ENCODE measurements at regions not wholly inside any gene's neighbourhood (a gene's known extent, or its start where the extent isn't known, plus 50 kb on each side); places are given as distances from the start of the nearest gene placed in this dataset.

DNA sequence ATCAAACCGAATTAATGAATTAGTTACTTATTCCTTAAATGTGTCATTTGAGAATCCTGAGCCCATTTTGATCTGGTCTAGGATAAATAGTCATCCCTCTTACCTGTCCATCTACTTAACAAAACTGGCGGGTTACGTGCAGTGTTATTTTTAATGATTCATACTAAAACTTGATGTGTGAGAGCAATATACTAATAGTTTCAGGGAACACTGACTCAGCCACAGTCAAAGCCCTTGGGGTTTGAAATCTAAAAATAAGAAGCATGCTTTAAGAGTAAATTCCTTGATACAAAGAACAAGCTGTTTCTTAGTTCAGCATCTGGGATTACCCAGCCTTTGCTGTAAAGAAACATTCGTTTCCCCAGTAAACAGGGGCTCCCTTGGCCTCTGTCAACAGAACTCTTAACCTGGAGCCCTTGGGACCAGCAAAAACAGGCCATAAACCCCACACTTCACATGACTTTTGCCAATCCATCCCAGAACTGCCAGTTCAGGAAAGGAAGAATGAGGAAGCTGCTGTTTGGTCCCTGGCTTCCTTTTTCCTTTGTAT lies 370.6 kb upstream of the IGFBP3 start:
- Histone ChIP-seq H3K4me2 (ENCODE audit: low read depth, low read length, poor library complexity, severe bottlenecking) (no peak overlapping the region), H4K20me1 (ENCODE audit: insufficient read depth, low read length, poor library complexity, severe bottlenecking) (no peaks in the 10 kb centered on the region), H3K4me1 (ENCODE audit: insufficient read depth, low read length, poor library complexity, severe bottlenecking) (no peaks in the 10 kb centered on the region), H3F3A (ENCODE audit: low read depth) (no peaks in the 10 kb centered on the region), H2AFZ (ENCODE audit: low read length) (no peak overlapping the region), H3K9me2 (replicated peaks; ENCODE audit: low read depth, low read length) (no peaks in the 10 kb centered on the region), H3K9me3 (ENCODE audit: insufficient read depth, low read depth, low read length) (no peaks in the 10 kb centered on the region; the same call in 1 of the 2 replicates), H3K79me2 (ENCODE audit: insufficient read depth, low read length) (no peaks in the 10 kb centered on the region), H3K4me3 (ENCODE audit: low read length, poor library complexity, severe bottlenecking) (no peak overlapping the region), H3K27me3 (ENCODE audit: insufficient read depth, low read length, poor library complexity, severe bottlenecking) (no peaks in the 10 kb centered on the region), H3K36me3 (ENCODE audit: insufficient read depth, low read length) (no peaks in the 10 kb centered on the region), H3K9ac (ENCODE audit: low read depth, low read length, poor library complexity, severe bottlenecking) (no peak overlapping the region)
- TF ChIP-seq EZH2phosphoT487 (IDR thresholded peaks at IDR 0.05; ENCODE audit: borderline replicate concordance) (no peak), CTCF (conservative IDR thresholded peaks at IDR 0.05; ENCODE audit: low read length) (no peak)

DNA sequence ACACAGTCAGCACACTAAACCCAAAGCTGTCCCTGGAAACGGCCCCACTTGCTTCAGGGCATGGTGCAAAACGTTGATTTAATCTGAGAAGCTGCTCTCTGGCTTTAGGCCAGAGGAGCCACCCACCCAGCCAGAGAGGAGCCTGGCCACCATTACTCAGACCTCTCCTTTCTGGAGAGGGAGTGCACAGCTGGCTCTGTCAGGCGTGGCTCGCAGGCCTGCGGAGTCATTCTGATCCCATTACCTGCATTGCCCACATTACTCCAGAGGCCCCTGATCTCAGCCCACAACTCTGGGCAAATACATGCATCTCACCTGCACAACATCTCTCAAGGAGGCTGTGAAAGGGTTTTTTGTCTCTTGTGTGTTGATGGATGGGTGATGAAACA lies 370.0 kb upstream of the IGFBP3 start:
- Histone ChIP-seq H3K9me3 (ENCODE audit: insufficient read depth, low read depth, low read length) (no peaks in the 10 kb centered on the region; the same call in 1 of the 2 replicates), H3F3A (ENCODE audit: low read depth) (no peaks in the 10 kb centered on the region), H3K9me2 (replicated peaks; ENCODE audit: low read depth, low read length) (no peaks in the 10 kb centered on the region), H2AFZ (ENCODE audit: low read length) (no peak overlapping the region), H3K4me3 (ENCODE audit: low read length, poor library complexity, severe bottlenecking) (no peak overlapping the region), H3K27me3 (ENCODE audit: insufficient read depth, low read length, poor library complexity, severe bottlenecking) (no peaks in the 10 kb centered on the region), H3K4me2 (ENCODE audit: low read depth, low read length, poor library complexity, severe bottlenecking) (no peak overlapping the region), H3K9ac (ENCODE audit: low read depth, low read length, poor library complexity, severe bottlenecking) (no peak overlapping the region), H3K79me2 (ENCODE audit: insufficient read depth, low read length) (no peaks in the 10 kb centered on the region), H3K4me1 (ENCODE audit: insufficient read depth, low read length, poor library complexity, severe bottlenecking) (no peaks in the 10 kb centered on the region), H3K36me3 (ENCODE audit: insufficient read depth, low read length) (no peaks in the 10 kb centered on the region), H4K20me1 (ENCODE audit: insufficient read depth, low read length, poor library complexity, severe bottlenecking) (no peaks in the 10 kb centered on the region)
- no peak for TF ChIP-seq CTCF (conservative IDR thresholded peaks at IDR 0.05; ENCODE audit: low read length)
- no peak for TF ChIP-seq EZH2phosphoT487 (IDR thresholded peaks at IDR 0.05; ENCODE audit: borderline replicate concordance)

DNA sequence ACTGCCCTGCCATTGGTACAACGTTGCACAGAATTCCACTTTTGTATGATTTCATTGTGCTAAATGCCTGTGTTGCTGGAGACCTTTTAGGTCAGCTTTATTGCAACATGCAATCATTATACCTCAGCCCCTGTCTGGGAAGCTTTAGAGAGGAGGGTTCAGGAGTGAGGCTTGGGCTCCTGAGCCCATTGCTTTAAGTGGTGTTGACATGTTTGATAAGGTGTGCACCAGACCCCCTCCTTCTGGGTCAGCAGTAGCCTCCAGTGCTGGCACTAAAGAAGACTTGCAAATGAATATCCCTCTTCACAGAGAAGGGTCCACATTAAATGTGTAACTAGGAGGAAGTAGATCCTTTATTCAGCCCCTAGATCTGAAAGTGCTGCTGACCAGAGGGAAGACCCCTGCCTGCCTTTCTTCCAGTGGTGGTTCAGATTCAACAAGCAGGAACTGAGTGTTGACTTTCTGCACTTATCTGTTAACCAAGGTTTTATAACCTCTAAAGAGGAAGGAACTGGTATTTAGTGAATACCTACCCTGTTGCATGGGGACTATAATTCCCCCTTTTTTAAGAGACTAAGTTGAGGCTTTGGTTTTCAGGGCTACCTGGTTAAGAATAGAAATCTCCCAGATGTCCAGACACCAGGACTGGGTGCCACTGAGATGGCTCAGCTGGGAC lies 369.4 kb upstream of the IGFBP3 start:
- no peak overlapping the region for H2AFZ ChIP-seq (ENCODE audit: low read length)
- H3K4me2 ChIP-seq (ENCODE audit: low read depth, low read length, poor library complexity, severe bottlenecking), result no peak overlapping the region
- TF ChIP-seq CTCF (conservative IDR thresholded peaks at IDR 0.05; ENCODE audit: low read length) (no peak), EZH2phosphoT487 (IDR thresholded peaks at IDR 0.05; ENCODE audit: borderline replicate concordance) (no peak)

More for the DNA sequence above, 369.4 kb upstream of the IGFBP3 start:
- Histone ChIP-seq H3K9me2 (replicated peaks; ENCODE audit: low read depth, low read length) (no peaks in the 10 kb centered on the region), H3K9ac (ENCODE audit: low read depth, low read length, poor library complexity, severe bottlenecking) (no peak overlapping the region), H4K20me1 (ENCODE audit: insufficient read depth, low read length, poor library complexity, severe bottlenecking) (no peaks in the 10 kb centered on the region), H3K4me1 (ENCODE audit: insufficient read depth, low read length, poor library complexity, severe bottlenecking) (no peaks in the 10 kb centered on the region), H3K27me3 (ENCODE audit: insufficient read depth, low read length, poor library complexity, severe bottlenecking) (no peaks in the 10 kb centered on the region), H3K4me3 (ENCODE audit: low read length, poor library complexity, severe bottlenecking) (no peak overlapping the region), H3K9me3 (ENCODE audit: insufficient read depth, low read depth, low read length) (no peaks in the 10 kb centered on the region; the same call in 1 of the 2 replicates), H3F3A (ENCODE audit: low read depth) (no peaks in the 10 kb centered on the region), H3K79me2 (ENCODE audit: insufficient read depth, low read length) (no peaks in the 10 kb centered on the region), H3K36me3 (ENCODE audit: insufficient read depth, low read length) (no peaks in the 10 kb centered on the region)
